GM18907 (cell line): ENCODE measurements at regions not wholly inside any gene's neighbourhood (a gene's known extent, or its start where the extent isn't known, plus 50 kb on each side); places are given as distances from the start of the nearest gene placed in this dataset.
"Not testable (repeated sequence)": the region's sequence is repeated elsewhere in the genome, so short reads cannot be mapped to it uniquely, and the experiment has no call there.

Experiments
- ATAC-seq: cut with Tn5 transposase; IDR thresholded peaks from one replicate; pipeline ENCODE4 v1.9.1; 2021; ENCODE audit warnings: mild to moderate bottlenecking, moderate library complexity; ENCODE audit not compliant: unreplicated experiment

- not testable (repeated sequence) for ATAC-seq
These were observed 242.2 kb upstream of the PRSS1 start for GRCh38 chr7:142507066-142507465.

GRCh38 chr7:142506601-142507000, 242.7 kb upstream of the PRSS1 start:
- no peak for ATAC-seq

- ATAC-seq: not testable (repeated sequence)
These were observed 245.3 kb upstream of the PRSS1 start for GRCh38 chr7:142503949-142504348.

- no peak for ATAC-seq
These were observed 245.2 kb upstream of the PRSS58 start for GRCh38 chr7:142503036-142503435.

- no peak for ATAC-seq
These were observed 243.6 kb upstream of the PRSS58 start for GRCh38 chr7:142501434-142501833.

GRCh38 chr7:142500366-142500765, 242.5 kb upstream of the PRSS58 start:
- ATAC-seq: no peak

- no peak for ATAC-seq
These were observed 241.8 kb upstream of the PRSS58 start for GRCh38 chr7:142499635-142500034.

- no peak for ATAC-seq
These were observed 240.5 kb upstream of the PRSS58 start for GRCh38 chr7:142498364-142498763.

GRCh38 chr7:142496545-142496991, 238.7 kb upstream of the PRSS58 start:
- ATAC-seq: peak; percentile 72

- not testable (repeated sequence) for ATAC-seq
These were observed 238.0 kb upstream of the PRSS58 start for GRCh38 chr7:142495879-142496278.

- ATAC-seq: not testable (repeated sequence)
These were observed 237.4 kb upstream of the PRSS58 start for GRCh38 chr7:142495301-142495700.

GRCh38 chr7:142494021-142494420, 236.2 kb upstream of the PRSS58 start:
- ATAC-seq: no peak

GRCh38 chr7:142488842-142489241, 231.0 kb upstream of the PRSS58 start:
- no peak for ATAC-seq

- no peak for ATAC-seq
These were observed 230.3 kb upstream of the PRSS58 start for GRCh38 chr7:142488036-142488633.

GRCh38 chr7:142487565-142487964, 229.7 kb upstream of the PRSS58 start:
- ATAC-seq: peak; percentile 62

GRCh38 chr7:142487124-142487523, 229.3 kb upstream of the PRSS58 start:
- no peak for ATAC-seq

- ATAC-seq: no peak
These were observed 227.9 kb upstream of the PRSS58 start for GRCh38 chr7:142485617-142486226.

GRCh38 chr7:142483659-142484317, 225.9 kb upstream of the PRSS58 start:
- ATAC-seq: no peak

GRCh38 chr7:142482891-142483658, 225.2 kb upstream of the PRSS58 start:
- peak; percentile 73 for ATAC-seq

- no peak for ATAC-seq
These were observed 223.7 kb upstream of the PRSS58 start for GRCh38 chr7:142481548-142481947.

- ATAC-seq: peak; percentile 71
These were observed 220.8 kb upstream of the PRSS58 start for GRCh38 chr7:142478479-142479220.
